Common myeloid progenitor, CD34-positive (primary cell): ENCODE measurements at regions not wholly inside any gene's neighbourhood (a gene's known extent, or its start where the extent isn't known, plus 50 kb on each side); places are given as distances from the start of the nearest gene placed in this dataset.

Experiments used
- CTCF ChIA-PET: fragments of 350-600 bp; sonication (Branson Sonifier 250); formaldehyde crosslinking; loops from one replicate; lab custom pipeline; 2021; ENCODE audit warnings: antibody characterized with exemption; lab: Charles Lee
- POLR2A ChIA-PET: fragments of 350-600 bp; sonication (Branson Sonifier 250); formaldehyde crosslinking; loops from one replicate; lab custom pipeline; 2021; ENCODE audit warnings: antibody characterized with exemption; lab: Charles Lee
- DNase-seq, 3 donors: peaks; one replicate each; pipeline versions ENCODE4 v3.0.0 to v3.0.0-alpha.2; 2013
- H3K27ac ChIP-seq, 2 experiments: 1 replicate in 1 of 2; 2 replicates in 1 of 2; pipeline ENCODE4 v1.7.0; 2013; ENCODE audit warnings: inconsistent platforms in 2 of 2, low read length in 2 of 2, mild to moderate bottlenecking in 2 of 2, low read depth in 1 of 2, moderate library complexity in 1 of 2; ENCODE audit not compliant: severe bottlenecking in 2 of 2, insufficient read depth in 1 of 2, poor library complexity in 1 of 2
- H3K27me3 ChIP-seq, 5 experiments: replicated peaks in 2 of 5; 1 replicate in 3 of 5; 2 replicates in 2 of 5; pipeline versions ENCODE4 v1.6.1 to v1.7.0; 2013; ENCODE audit warnings: low read length in 4 of 5, mild to moderate bottlenecking in 2 of 5, moderate library complexity in 2 of 5, inconsistent platforms in 1 of 5; ENCODE audit not compliant: insufficient read depth in 5 of 5, control insufficient read depth in 4 of 5
- H3K36me3 ChIP-seq, 4 experiments: 1 replicate in 2 of 4; 2 replicates in 2 of 4; pipeline versions ENCODE4 v1.6.1 to v1.7.0; 2013; ENCODE audit warnings: low read length in 3 of 4, control low read depth in 1 of 4, mild to moderate bottlenecking in 1 of 4; ENCODE audit not compliant: control insufficient read depth in 4 of 4, insufficient read depth in 4 of 4
- H3K4me1 ChIP-seq, 4 experiments: 1 replicate in 3 of 4; 2 replicates in 1 of 4; pipeline versions ENCODE4 v1.6.1 to v1.7.1; 2013; ENCODE audit warnings: low read length in 3 of 4, mild to moderate bottlenecking in 3 of 4, control low read depth in 1 of 4, inconsistent platforms in 1 of 4, moderate library complexity in 1 of 4; ENCODE audit not compliant: control insufficient read depth in 4 of 4, insufficient read depth in 4 of 4; ENCODE audit errors: control extremely low read depth in 1 of 4
- H3K4me3 ChIP-seq, 7 experiments: 1 replicate in 4 of 7; 2 replicates in 3 of 7; pipeline versions ENCODE4 v1.5.1 to v1.7.0; 2013; ENCODE audit warnings: mild to moderate bottlenecking in 7 of 7, low read length in 6 of 7, moderate library complexity in 6 of 7, inconsistent platforms in 2 of 7, low read depth in 2 of 7, control low read depth in 1 of 7; ENCODE audit not compliant: insufficient read depth in 4 of 7, control insufficient read depth in 1 of 7; ENCODE audit errors: extremely low read depth in 1 of 7
- H3K9me3 ChIP-seq, 5 experiments: 1 replicate in 4 of 5; 2 replicates in 1 of 5; pipeline versions ENCODE4 v1.6.1 to v1.7.1; 2013; ENCODE audit warnings: low read length in 4 of 5, mild to moderate bottlenecking in 2 of 5, inconsistent platforms in 1 of 5, low read depth in 1 of 5, moderate library complexity in 1 of 5; ENCODE audit not compliant: control insufficient read depth in 4 of 5, insufficient read depth in 2 of 5; ENCODE audit errors: control extremely low read depth in 1 of 5
- WGBS: methylation state at CpG from one replicate; pipeline ENCODE4 v1.1.5; 2013; ENCODE audit not compliant: insufficient coverage; 5-methylcytosine and 5-hydroxymethylcytosine counted together

DNA sequence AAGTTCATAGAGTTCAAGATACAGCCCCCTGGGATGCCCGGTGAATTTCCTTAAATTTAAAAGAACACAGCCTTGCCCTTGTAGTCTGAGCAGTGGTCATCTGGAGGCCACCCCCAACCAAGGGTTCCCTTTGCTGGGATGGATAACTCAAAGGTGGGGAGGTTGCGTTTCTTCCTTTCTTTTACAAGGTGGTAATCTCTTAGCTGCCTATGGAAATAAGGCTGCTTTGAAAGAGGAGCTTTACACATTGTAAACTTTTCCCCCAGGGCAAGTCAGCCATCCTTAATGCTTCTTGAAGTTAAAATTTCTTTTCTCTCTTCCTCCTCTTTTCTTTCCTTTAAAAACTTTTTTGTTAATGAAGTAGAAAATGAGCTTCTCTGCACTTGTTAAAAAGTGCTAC lies 71.2 kb upstream of the PRDM1 start:
- Histone ChIP-seq H3K36me3 (no peaks in the 10 kb centered on the region), H3K27me3 (peaks cover 0 to 7% (median 3%) of the 10 kb centered on the region in 5 experiments), H3K27ac (no peak overlapping the region), H3K9me3 (no peaks in the 10 kb centered on the region), H3K4me1 (no peaks in the 10 kb centered on the region), H3K4me3 (no peak overlapping the region)
- no CpG with 5 or more reads among the region's 2 CpGs for WGBS
- POLR2A ChIA-PET, result no interaction called here
- no peak for DNase-seq
- CTCF ChIA-PET, result interaction anchor here (0.6 kb wide), 1 partner anchor 9 kb away, joined by 3 read pairs; no protein-coding TSS in a partner anchor

DNA sequence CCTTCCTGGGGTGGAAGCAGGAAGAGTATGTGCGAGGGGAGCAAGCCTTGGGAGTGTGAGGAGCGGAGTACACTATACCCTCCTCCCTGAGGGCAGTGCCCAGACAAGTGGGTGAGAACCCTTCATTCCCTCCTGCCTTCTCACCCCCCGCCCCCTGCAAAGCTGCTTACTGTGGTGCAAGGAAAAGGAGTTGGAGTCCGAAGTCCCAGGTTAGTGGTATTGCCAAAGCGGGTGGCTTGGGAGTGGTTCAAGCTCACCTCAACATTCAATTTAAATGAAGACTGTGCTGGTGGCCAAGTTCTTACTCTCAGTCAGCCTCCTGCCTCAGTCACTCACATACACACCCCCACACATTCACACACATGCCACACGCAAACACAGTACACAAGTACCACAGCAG lies 74.7 kb upstream of the PRDM1 start:
- 100% methylated on average over 3 of the region's 6 CpGs for WGBS
- POLR2A ChIA-PET, result no interaction called here
- no peaks in the 10 kb centered on the region for H3K9me3 ChIP-seq
- H3K4me3 ChIP-seq, result no peak overlapping the region
- H3K4me1 ChIP-seq, result no peaks in the 10 kb centered on the region
- peaks cover 0 to 11% (median 3%) of the 10 kb centered on the region in 5 experiments for H3K27me3 ChIP-seq
- DNase-seq, result no peak
- CTCF ChIA-PET, result no interaction called here
- no peak overlapping the region for H3K27ac ChIP-seq
- no peaks in the 10 kb centered on the region for H3K36me3 ChIP-seq

DNA sequence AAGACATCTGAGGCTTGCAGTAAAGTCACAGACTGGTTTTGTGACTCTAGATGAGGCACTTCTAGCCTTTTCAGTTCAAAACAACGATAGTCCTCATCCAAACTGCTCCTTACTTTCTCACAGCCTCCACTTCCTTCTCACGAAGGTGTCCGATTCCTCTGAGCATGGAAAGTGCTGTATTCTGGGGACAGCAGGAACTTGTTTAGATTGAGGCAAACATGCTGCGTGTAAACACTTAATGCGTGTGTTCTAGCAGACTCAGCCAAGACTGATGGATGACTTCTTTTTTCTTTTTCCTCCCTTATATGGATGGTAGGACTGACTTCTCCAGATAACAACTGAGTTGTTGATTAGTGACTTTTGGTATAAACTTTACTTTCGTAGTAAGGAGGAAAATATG lies 80.2 kb upstream of the PRDM1 start:
- no peaks in the 10 kb centered on the region for H3K36me3 ChIP-seq
- no peak overlapping the region for H3K4me3 ChIP-seq
- CTCF ChIA-PET, result interaction anchor here (1.0 to 1.1 kb wide), 2 partner anchors 8 to 9 kb away, joined by 3 read pairs; no protein-coding TSS in a partner anchor
- peaks cover 2 to 38% (median 7%) of the 10 kb centered on the region in 5 experiments for H3K27me3 ChIP-seq
- no peaks in the 10 kb centered on the region for H3K9me3 ChIP-seq
- H3K27ac ChIP-seq, result no peak overlapping the region
- WGBS, result 73% methylated on average over 3 of the region's 6 CpGs
- no peaks in the 10 kb centered on the region for H3K4me1 ChIP-seq
- POLR2A ChIA-PET, result no interaction called here
- no peak for DNase-seq

DNA sequence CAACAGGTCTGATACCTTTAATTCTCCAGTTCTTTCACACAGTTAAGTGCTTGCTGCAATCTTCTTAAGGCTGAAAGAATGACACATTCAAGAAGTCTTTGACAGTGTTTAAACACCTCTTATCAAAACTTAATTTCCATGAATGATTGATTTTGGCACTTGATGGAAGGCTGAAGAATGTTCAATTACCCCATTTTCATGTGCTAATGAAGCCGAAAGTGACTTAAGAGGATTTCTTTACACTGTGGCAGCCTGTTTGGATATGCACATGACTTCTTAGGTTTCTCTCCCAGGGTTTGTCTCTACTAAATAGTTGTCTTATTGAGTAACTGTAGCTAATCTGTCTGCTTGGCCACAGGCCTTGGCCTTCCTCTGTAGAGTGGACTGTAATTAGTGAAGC lies 81.1 kb upstream of the PRDM1 start:
- POLR2A ChIA-PET, result no interaction called here
- Histone ChIP-seq H3K4me1 (no peaks in the 10 kb centered on the region), H3K36me3 (no peaks in the 10 kb centered on the region), H3K9me3 (no peaks in the 10 kb centered on the region), H3K27ac (no peak overlapping the region), H3K4me3 (no peak overlapping the region), H3K27me3 (peaks cover 5 to 43% (median 7%) of the 10 kb centered on the region in 5 experiments)
- DNase-seq, result no peak
- 86% methylated on average over 1 of the region's 1 CpG for WGBS
- CTCF ChIA-PET, result no interaction called here

DNA sequence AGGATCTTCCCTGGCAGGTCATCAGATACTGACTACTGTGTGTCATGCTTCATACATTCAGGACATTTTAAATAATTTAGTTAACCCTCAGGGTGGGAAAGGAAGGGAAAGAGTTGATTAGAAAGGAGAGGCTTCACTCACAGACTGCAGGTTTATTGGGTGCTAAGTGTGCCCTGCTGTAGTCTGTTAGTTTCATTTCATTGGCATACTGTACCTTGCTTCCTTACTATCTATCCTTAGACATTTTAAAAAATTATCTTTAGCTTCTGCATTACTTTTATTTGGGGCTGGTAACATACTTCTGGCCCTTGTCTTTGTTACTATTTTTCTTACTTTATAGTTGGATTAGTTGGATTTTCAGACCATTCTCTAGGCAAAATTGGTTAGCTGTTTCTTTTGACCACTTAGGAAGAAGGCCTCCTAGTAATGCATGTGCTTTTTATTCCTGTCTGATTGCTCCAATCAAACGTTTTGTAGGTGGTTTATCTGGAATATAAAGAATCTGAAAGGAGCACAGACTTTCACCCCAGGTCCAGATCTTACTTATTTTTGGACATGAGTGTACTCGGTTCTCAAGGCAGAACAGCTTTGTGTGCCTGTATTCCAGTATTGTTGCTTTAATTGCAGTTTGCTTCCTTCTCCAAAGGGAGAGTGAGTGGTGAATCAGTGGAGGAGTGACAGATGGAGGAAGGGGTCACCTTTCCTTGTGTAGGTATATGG lies 82.7 kb upstream of the PRDM1 start:
- no peaks in the 10 kb centered on the region for H3K4me1 ChIP-seq
- no peak overlapping the region for H3K27ac ChIP-seq
- no peak overlapping the region for H3K4me3 ChIP-seq
- POLR2A ChIA-PET, result no interaction called here
- 69% methylated on average over 2 of the region's 2 CpGs for WGBS
- CTCF ChIA-PET, result interaction anchor here (1.2 to 1.5 kb wide), 2 partner anchors 11 to 72 kb away, joined by 3 to 5 read pairs; no protein-coding TSS in a partner anchor
- peaks cover 7 to 51% (median 11%) of the 10 kb centered on the region in 5 experiments for H3K27me3 ChIP-seq
- DNase-seq, result no peak
- no peaks in the 10 kb centered on the region for H3K36me3 ChIP-seq
- H3K9me3 ChIP-seq, result no peaks in the 10 kb centered on the region

DNA sequence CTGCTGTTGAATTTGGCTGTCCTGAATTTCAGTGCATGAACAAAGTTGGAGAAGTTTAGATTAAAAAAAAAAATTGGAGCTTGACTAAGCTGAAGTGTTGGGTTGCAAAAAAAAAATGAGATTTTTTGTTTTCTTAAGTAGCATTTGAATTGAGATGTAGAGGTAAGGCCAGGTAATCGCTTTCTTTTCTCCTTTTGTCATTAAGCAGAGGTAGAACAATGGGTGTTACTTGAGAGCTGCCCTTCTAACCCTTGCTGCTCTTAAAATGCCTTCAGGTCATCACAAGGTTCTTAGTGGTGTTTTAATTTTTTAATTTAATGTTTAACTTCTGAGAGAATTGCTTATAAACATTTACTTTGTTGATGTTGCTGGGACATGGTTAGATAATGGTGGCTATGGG lies 84.1 kb upstream of the PRDM1 start:
- DNase-seq, result no peak
- H3K4me1 ChIP-seq, result no peaks in the 10 kb centered on the region
- ChIA-PET POLR2A (no interaction called here), CTCF (interaction anchor here (0.6 to 1.2 kb wide), 2 partner anchors 15 to 73 kb away, joined by 3 read pairs; no protein-coding TSS in a partner anchor)
- H3K4me3 ChIP-seq, result no peak overlapping the region
- peaks cover 9 to 65% (median 19%) of the 10 kb centered on the region in 5 experiments for H3K27me3 ChIP-seq
- no CpG with 5 or more reads among the region's 1 CpG for WGBS
- no peaks in the 10 kb centered on the region for H3K36me3 ChIP-seq
- no peak overlapping the region for H3K27ac ChIP-seq
- no peaks in the 10 kb centered on the region for H3K9me3 ChIP-seq

DNA sequence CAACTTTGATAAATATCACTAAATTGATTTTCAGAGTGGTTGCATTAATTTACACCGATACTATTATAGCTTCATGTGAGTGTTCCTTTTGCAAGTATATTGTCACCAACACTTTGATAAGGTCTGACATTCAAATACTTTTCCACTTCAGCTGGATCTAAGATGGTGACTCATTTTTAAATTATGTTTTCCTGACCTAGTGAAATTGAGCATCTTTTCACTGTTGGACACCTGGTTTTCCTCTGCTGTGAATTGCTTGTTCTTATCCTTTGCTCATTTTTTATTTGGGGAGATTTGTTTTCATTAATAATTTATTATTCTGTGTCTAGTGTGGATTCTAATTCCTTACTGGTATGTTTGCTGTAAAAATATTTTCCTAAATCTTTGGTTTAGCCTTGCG lies 85.2 kb upstream of the PRDM1 start:
- POLR2A ChIA-PET, result no interaction called here
- DNase-seq, result no peak
- Histone ChIP-seq H3K27ac (no peak overlapping the region), H3K9me3 (no peaks in the 10 kb centered on the region), H3K27me3 (peaks cover 11 to 74% (median 29%) of the 10 kb centered on the region in 5 experiments), H3K36me3 (no peaks in the 10 kb centered on the region), H3K4me1 (no peaks in the 10 kb centered on the region), H3K4me3 (no peak overlapping the region)
- CTCF ChIA-PET, result interaction anchor here (0.9 kb wide), 1 partner anchor 10 kb away, joined by 3 read pairs; no protein-coding TSS in a partner anchor
- whole genome bisulfite sequencing, result 100% methylated on average over 1 of the region's 2 CpGs
